Body of pancreas (tissue), 4 donors: ENCODE measurements at regions not wholly inside any gene's neighbourhood (a gene's known extent, or its start where the extent isn't known, plus 50 kb on each side); places are given as distances from the start of the nearest gene placed in this dataset.

Source experiments
- ATAC-seq: fragments of 150-250 bp; one replicate; pipeline ENCODE4 v1.9.1; 2016
- DNase-seq, 4 donors: peaks; one replicate each; pipeline ENCODE4 v3.0.0-alpha.2; 2019
- H3K27ac ChIP-seq, 4 donors: fragments of 200-600 bp; sonication (generic); 1 replicate in 3 of 4; 2 replicates in 1 of 4; pipeline versions ENCODE4 v1.5.1 to v1.6.1; 2016 to 2019; ENCODE audit warnings: mild to moderate bottlenecking in 1 of 4, mixed read lengths in 1 of 4, moderate library complexity in 1 of 4
- H3K27me3 ChIP-seq, 2 donors: fragments of 200-600 bp; sonication (generic); one replicate each; pipeline ENCODE4 v1.6.0; 2016; ENCODE audit warnings: mild to moderate bottlenecking in 1 of 2
- H3K36me3 ChIP-seq, 2 donors: fragments of 200-600 bp; sonication (generic); replicated peaks in 1 of 2; 2 replicates each; pipeline ENCODE4 v1.5.1; 2016; ENCODE audit warnings: low read depth in 2 of 2; ENCODE audit not compliant: insufficient read depth in 1 of 2
- H3K4me1 ChIP-seq: fragments of 200-600 bp; sonication (generic); one replicate; pipeline ENCODE4 v1.6.0; 2016
- H3K4me3 ChIP-seq, 2 donors: fragments of 200-600 bp; sonication (generic); 1 replicate in 1 of 2; 2 replicates in 1 of 2; pipeline ENCODE4 v1.5.1; 2016 to 2019
- H3K9me3 ChIP-seq, 3 donors: fragments of 200-600 bp; sonication (generic); 1 replicate in 2 of 3; 2 replicates in 1 of 3; pipeline ENCODE4 v1.5.1; 2016
- CTCF ChIP-seq, 7 experiments: fragments of 450-650 bp in 4 of 7; fragments of 200-600 bp in 3 of 7; sonication (generic) in 3 of 7; IDR thresholded peaks; one replicate each; pipeline ENCODE4 v1.5.1; 2016 to 2019; ENCODE audit warnings: antibody characterized with exemption in 7 of 7
- POLR2A ChIP-seq, 3 donors: fragments of 450-650 bp; IDR thresholded peaks; one replicate each; pipeline ENCODE4 v1.6.1; 2016; ENCODE audit warnings: antibody characterized with exemption in 3 of 3, mild to moderate bottlenecking in 2 of 3
- WGBS, 2 donors: methylation state at CpG; one replicate each; pipeline ENCODE4 v1.1.5; 2017; 5-methylcytosine and 5-hydroxymethylcytosine counted together
- intact Hi-C: fragments of 100-400 bp; cut with DNase I; formaldehyde crosslinking; loops from one replicate; pipeline ENCODE4 v1.15.1; 2023

- Histone ChIP-seq H3K36me3 (no peaks in the 10 kb centered on the region), H3K4me3 (no peak overlapping the region), H3K4me1 (peaks cover 17% of the 10 kb centered on the region), H3K9me3 (peaks cover 0 to 9% (median 0%) of the 10 kb centered on the region in 3 donors), H3K27me3 (no peaks in the 10 kb centered on the region), H3K27ac (peak overlapping the region in 2 of 4 donors; percentile 20 to 56)
- TF ChIP-seq CTCF (IDR thresholded peaks at IDR 0.05) = no peak
- no peak for TF ChIP-seq POLR2A (IDR thresholded peaks at IDR 0.05)
- peak; percentile 69 to 81 (median 76) for DNase-seq
- 48 to 65% methylated on average over 4 of the region's 4 CpGs for WGBS, 2 donors
- peak; percentile 89 for ATAC-seq
- intact Hi-C loops = no loop called here
Observed at GRCh38 chr12:42767998-42768397, 178.5 kb upstream of the PRICKLE1 start.

- Histone ChIP-seq H3K36me3 (no peaks in the 10 kb centered on the region), H3K9me3 (peaks cover 0 to 7% (median 0%) of the 10 kb centered on the region in 3 donors), H3K27me3 (no peaks in the 10 kb centered on the region), H3K27ac (peak overlapping the region in 2 of 4 donors; percentile 20 to 56), H3K4me1 (peaks cover 17% of the 10 kb centered on the region), H3K4me3 (no peak overlapping the region)
- WGBS, 2 donors = 69 to 84% methylated on average over 7 of the region's 7 CpGs
- DNase-seq (no peak), ATAC-seq (no peak)
- no peak for TF ChIP-seq CTCF (IDR thresholded peaks at IDR 0.05)
- TF ChIP-seq POLR2A (IDR thresholded peaks at IDR 0.05) = no peak
- intact Hi-C loops = no loop called here
Observed at GRCh38 chr12:42767326-42767954, 177.9 kb upstream of the PRICKLE1 start.

GRCh38 chr12:42766754-42767153 lies 177.2 kb upstream of the PRICKLE1 start:
- Histone ChIP-seq H3K4me1 (peaks cover 17% of the 10 kb centered on the region), H3K27ac (no peak overlapping the region), H3K9me3 (peaks cover 0 to under 1% (median 0%) of the 10 kb centered on the region in 3 donors), H3K36me3 (no peaks in the 10 kb centered on the region), H3K27me3 (no peaks in the 10 kb centered on the region), H3K4me3 (no peak overlapping the region)
- intact Hi-C loops = no loop called here
- DNase-seq (no peak), ATAC-seq (no peak)
- TF ChIP-seq POLR2A (IDR thresholded peaks at IDR 0.05) (no peak), CTCF (IDR thresholded peaks at IDR 0.05) (no peak)
- WGBS, 2 donors = 58 to 78% methylated on average over 4 of the region's 4 CpGs

GRCh38 chr12:42766026-42766425 lies 176.5 kb upstream of the PRICKLE1 start:
- no peaks in the 10 kb centered on the region for H3K27me3 ChIP-seq
- 90 to 95% methylated on average over 3 of the region's 3 CpGs for WGBS, 2 donors
- H3K36me3 ChIP-seq = no peaks in the 10 kb centered on the region
- no peaks in the 10 kb centered on the region for H3K9me3 ChIP-seq
- no peak for TF ChIP-seq CTCF (IDR thresholded peaks at IDR 0.05)
- TF ChIP-seq POLR2A (IDR thresholded peaks at IDR 0.05) = no peak
- H3K27ac ChIP-seq = no peak overlapping the region
- intact Hi-C loops = no loop called here
- ATAC-seq (no peak), DNase-seq (no peak)
- H3K4me1 ChIP-seq = peaks cover 17% of the 10 kb centered on the region
- H3K4me3 ChIP-seq = no peak overlapping the region

GRCh38 chr12:42763682-42764081 lies 174.1 kb upstream of the PRICKLE1 start:
- H3K27ac ChIP-seq = no peak overlapping the region
- WGBS, 2 donors = 93% methylated on average over 4 of the region's 4 CpGs
- no peaks in the 10 kb centered on the region for H3K36me3 ChIP-seq
- ATAC-seq (no peak), DNase-seq (peak in 1 of 4 donors; percentile 14)
- no peak overlapping the region for H3K4me3 ChIP-seq
- TF ChIP-seq POLR2A (IDR thresholded peaks at IDR 0.05) = no peak
- TF ChIP-seq CTCF (IDR thresholded peaks at IDR 0.05) = no peak
- H3K9me3 ChIP-seq = no peaks in the 10 kb centered on the region
- intact Hi-C loops = no loop called here
- H3K4me1 ChIP-seq = peaks cover 25% of the 10 kb centered on the region
- H3K27me3 ChIP-seq = no peaks in the 10 kb centered on the region
